ENCODE measurements at regions not wholly inside any gene's neighbourhood (a gene's known extent, or its start where the extent isn't known, plus 50 kb on each side); places are given as distances from the start of the nearest gene placed in this dataset.
"Not testable (repeated sequence)": the region's sequence is repeated elsewhere in the genome, so short reads cannot be mapped to it uniquely, and the experiment has no call there.

- DNase-seq (ENCODE audit: low read depth in 2 of 2), result no peak
Measured at GRCh38 chr2:241982706-241983570, 113.4 kb downstream of the RTP5 start.

GRCh38 chr2:241983571-241984270, 114.2 kb downstream of the RTP5 start:
- no peak for DNase-seq (ENCODE audit: low read depth in 2 of 2)

GRCh38 chr2:241984271-241984655, 114.7 kb downstream of the RTP5 start:
- DNase-seq (ENCODE audit: low read depth in 2 of 2), result no peak

- no peak for DNase-seq (ENCODE audit: low read depth in 2 of 2)
Measured at GRCh38 chr2:241984658-241985057, 115.1 kb downstream of the RTP5 start.

- not testable (repeated sequence) for DNase-seq (ENCODE audit: low read depth in 2 of 2)
Measured at GRCh38 chr2:241985161-241985985, 115.8 kb downstream of the RTP5 start.

GRCh38 chr2:241985986-241986329, 116.4 kb downstream of the RTP5 start:
- no peak for DNase-seq (ENCODE audit: low read depth in 2 of 2)

- no peak for DNase-seq (ENCODE audit: low read depth in 2 of 2)
Measured at GRCh38 chr2:241986836-241987641, 117.5 kb downstream of the RTP5 start.

- DNase-seq (ENCODE audit: low read depth in 2 of 2), result no peak
Measured at GRCh38 chr2:241987726-241988125, 118.2 kb downstream of the RTP5 start.

GRCh38 chr2:241988146-241988545, 118.6 kb downstream of the RTP5 start:
- DNase-seq (ENCODE audit: low read depth in 2 of 2), result no peak

DNA sequence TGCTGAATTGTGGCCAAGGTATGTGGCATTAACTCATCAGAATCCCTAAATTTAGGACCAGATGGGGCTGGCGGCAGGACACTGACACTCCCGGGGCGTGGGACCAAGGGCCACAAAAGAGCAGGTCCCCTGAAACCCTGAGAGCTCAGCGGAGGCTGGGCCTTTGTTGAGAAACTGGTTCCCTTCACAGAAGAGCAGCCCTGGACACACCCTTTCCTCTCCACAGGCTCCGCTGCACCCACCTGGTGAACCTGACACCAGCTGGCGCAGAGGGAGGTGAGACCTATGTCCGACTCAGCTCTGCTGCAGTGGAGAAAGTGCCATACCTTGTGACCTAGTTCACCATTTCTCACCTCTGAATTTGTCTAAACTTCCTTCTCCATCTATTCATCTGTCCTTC, 119.5 kb downstream of the RTP5 start:
- DNase-seq (ENCODE audit: low read depth in 2 of 2), result no peak

DNA sequence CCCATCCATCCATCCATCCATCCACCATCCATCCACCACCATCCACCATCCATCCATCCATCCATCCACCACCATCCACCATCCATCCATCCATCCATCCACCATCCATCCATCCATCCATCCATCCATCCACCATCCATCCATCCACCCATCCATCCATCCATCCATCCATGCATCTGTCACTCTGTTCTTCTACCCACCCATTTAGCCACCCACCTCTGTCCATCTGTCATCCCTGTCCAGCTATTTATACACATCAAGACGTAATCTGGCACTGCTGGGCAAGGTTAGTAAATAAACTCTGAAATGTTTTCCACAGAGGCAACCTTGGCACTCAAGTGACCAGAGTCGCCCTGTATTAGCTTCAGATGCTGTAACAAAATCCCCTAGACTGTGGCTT, 120.9 kb downstream of the RTP5 start:
- DNase-seq (ENCODE audit: low read depth in 2 of 2), result no peak

GRCh38 chr2:241991299-241991698, 121.8 kb downstream of the RTP5 start:
- DNase-seq (ENCODE audit: low read depth in 2 of 2), result no peak

DNA sequence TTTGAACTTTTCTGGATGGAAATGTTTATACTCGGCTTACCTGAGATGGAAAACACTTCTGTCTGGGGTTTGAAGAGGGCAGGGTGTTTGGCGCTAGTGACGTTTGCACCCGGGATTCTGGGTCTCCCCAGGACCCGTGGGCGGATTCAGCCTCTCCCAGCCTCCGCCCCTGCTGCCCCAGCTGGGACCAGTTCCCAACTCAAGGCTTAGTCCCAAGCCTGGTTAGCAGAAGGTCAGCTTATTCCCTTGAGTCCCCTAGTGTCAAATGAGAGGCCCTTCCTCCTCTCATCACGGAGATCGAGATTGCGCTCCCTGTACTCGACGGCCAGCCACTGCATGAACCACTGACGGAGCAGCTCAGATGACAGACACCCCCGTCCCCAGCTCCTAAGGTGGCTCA, 123.2 kb downstream of the RTP5 start:
- no peak for DNase-seq (ENCODE audit: low read depth in 2 of 2)

- no peak for DNase-seq (ENCODE audit: low read depth in 2 of 2)
Measured at GRCh38 chr2:241993386-241994005, 124.0 kb downstream of the RTP5 start.

- DNase-seq (ENCODE audit: low read depth in 2 of 2), result no peak
Measured at GRCh38 chr2:241994086-241994485, 124.6 kb downstream of the RTP5 start.

GRCh38 chr2:241994556-241995213, 125.2 kb downstream of the RTP5 start:
- no peak for DNase-seq (ENCODE audit: low read depth in 2 of 2)

DNA sequence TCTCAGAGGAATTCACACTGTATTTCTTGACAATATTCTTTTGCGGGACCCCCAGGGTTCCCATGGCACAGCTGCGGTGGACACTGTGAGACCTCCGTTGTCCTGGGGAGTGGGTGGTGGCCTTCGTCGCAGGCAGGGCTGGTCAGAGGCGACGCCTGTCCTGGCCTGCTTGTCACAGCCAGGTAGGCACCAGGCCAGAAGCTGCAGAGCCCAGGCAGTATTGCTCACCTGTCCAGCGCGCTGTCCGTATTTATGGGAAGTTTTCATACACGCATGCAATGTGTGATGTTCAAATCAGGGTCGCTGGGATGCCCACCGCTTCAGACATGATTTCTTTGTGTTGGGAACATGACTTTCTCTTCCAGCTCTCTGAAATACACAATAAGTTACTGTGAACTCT, 126.6 kb downstream of the RTP5 start:
- no peak for DNase-seq (ENCODE audit: low read depth in 2 of 2)

GRCh38 chr2:241997017-241997416, 127.5 kb downstream of the RTP5 start:
- no peak for DNase-seq (ENCODE audit: low read depth in 2 of 2)

DNA sequence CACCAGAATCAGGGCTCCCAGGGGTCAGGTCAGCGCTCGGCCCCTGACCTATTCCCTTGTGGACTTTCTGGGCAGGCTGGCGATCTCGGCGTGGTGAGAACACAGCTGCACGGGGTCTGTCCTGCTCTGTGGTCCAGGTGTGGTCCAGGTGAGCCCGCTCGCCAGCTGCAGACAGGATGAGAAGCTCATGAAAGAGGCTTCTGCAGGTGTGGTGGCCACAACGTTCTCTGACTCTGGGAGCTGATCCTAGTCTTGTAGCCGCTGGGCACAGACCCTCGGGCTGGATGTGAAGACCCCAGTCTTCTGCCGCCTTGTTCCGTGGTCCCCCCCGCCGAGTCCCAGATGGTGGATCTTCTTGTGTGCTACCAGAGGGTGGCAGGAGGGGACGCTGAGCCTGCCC, 129.7 kb downstream of the RTP5 start:
- no peak for DNase-seq (ENCODE audit: low read depth in 2 of 2)

- no peak for DNase-seq (ENCODE audit: low read depth in 2 of 2)
Measured at GRCh38 chr2:242001853-242002252, 132.3 kb downstream of the RTP5 start.

- DNase-seq (ENCODE audit: low read depth in 2 of 2), result no peak
Measured at GRCh38 chr2:242002944-242003343, 133.4 kb downstream of the RTP5 start.

Data from fibroblast of skin of left quadriceps (primary cell).